GM12891 (cell line): ENCODE measurements at regions not wholly inside any gene's neighbourhood (a gene's known extent, or its start where the extent isn't known, plus 50 kb on each side); places are given as distances from the start of the nearest gene placed in this dataset.

Experiments
- PAX5 ChIP-seq: IDR thresholded peaks from 2 replicates; pipeline ENCODE4 v1.6.1; 2011; ENCODE audit warnings: low read length, moderate library complexity, mild to moderate bottlenecking; ENCODE audit not compliant: insufficient read depth, severe bottlenecking
- POLR2A ChIP-seq: IDR thresholded peaks from 2 replicates; pipeline ENCODE4 v1.6.1; 2011; ENCODE audit warnings: low read depth, low read length, control low read depth
- POLR2AphosphoS5 ChIP-seq: IDR thresholded peaks from 2 replicates; pipeline ENCODE4 v1.6.1; 2011; ENCODE audit warnings: low read depth, low read length, control low read depth
- SPI1 ChIP-seq: IDR thresholded peaks from 2 replicates; pipeline ENCODE4 v1.6.1; 2011; ENCODE audit warnings: low read depth, low read length, control low read depth

- TF ChIP-seq POLR2A (no peak), POLR2AphosphoS5 (no peak), SPI1 (no peak), PAX5 (no peak)
These were observed 111.8 kb upstream of the GRIK3 start for GRCh38 chr1:37146071-37146470.
